T-helper 22 cell (primary cell): ENCODE measurements at regions not wholly inside any gene's neighbourhood (a gene's known extent, or its start where the extent isn't known, plus 50 kb on each side); places are given as distances from the start of the nearest gene placed in this dataset.
"Not testable (repeated sequence)": the region's sequence is repeated elsewhere in the genome, so short reads cannot be mapped to it uniquely, and the experiment has no call there.

Experiments
- DNase-seq: peaks from one replicate; pipeline ENCODE4 v3.0.0-alpha.2; 2020; ENCODE audit warnings: low read depth

DNA sequence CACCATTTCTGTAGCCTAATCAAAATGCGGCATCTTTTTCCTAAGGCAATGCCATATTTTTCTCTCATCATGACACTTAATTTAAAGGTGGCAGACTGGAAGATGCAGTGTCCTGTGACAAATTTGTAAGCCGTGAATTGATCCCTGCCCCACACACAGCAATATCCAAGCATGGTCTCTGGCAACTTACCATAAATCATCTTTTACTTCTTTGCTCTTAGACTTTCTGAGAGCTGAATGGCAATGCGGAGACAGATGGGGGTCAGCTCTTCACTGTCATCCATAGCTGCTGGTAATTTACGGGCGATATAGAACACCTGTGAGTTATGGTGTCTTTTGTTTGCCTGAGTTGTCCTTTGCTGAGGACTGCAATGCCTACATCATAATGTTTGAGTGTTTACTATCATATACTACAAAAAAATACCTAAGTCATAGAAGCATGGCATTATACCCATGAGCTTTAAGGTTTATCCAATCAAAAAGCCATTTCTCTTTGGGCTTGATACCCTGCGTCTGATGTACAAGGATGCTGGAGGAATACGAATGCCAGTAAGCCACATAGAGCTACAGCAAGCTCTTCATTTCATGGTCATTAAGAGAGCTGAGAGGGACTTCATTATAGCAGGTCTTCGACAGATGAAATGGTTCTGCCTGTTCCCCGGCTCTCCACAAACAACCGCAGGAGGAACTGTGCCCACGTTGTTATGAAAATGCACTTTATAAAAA is 148.1 kb downstream of the TRIML1 start:
- DNase-seq = no peak

DNA sequence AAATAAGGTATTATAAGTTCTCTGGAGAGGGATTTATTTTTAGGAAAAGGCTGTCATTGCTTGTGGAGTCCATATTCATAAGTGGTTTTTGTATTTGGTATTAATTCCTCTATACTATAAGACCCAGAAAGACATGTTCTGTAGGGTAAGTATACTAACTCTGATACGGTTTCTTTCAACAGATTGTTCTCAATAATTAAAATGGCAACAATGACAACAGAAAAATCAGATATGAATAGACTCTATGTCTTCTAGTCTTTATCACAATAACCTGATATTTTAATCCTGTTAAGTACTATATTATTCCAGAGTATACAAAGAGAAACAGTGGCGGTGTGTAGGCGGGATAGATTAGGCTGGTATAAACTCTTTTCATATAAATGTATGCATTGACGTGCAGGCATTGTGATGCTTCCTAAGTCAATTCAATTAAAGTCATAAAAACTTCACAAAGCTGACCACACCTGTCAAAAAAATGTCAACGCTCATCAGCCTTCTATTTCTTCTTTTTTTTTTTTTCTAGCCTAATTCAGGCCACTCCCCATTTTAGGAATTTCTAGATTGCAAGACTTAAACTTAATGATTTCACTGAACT is 150.4 kb downstream of the TRIML1 start:
- DNase-seq = no peak

DNA sequence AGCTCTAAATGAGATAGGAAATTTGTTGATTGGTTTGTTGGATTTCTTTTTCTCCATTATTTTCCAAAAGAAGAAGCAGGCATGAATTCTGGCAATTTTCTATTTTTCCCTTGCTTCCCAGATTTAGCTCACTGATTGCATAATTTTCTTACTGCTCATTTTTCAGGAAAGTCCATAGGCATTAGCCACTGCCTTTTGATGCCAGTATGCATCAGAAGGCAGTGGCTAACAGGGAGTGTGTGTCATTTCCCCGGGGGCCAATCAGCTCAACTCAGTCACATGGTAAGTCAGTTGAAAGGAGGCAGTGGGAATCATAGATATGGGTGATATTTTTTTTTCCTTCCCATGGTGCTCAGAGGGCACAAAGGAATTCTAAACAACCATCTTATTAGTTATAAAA is 156.7 kb downstream of the TRIML1 start:
- no peak for DNase-seq

DNA sequence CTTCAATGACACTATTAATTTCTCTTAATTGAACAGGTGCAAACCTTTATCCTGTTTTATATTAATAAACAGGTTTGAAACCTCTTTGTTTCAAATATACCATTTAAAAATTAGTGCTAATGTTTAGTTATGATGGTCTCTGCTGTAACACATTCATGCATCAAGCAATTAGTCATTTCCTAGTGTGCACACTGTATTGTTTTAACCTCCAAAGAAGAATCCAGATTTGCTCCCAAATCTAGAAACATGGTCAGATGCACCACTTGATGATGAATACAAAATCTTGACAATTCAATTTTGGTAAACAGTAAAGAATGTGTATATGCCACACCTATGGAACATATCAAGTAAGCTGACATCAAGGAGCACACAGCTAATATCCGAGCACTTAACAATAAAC is 157.1 kb downstream of the TRIML1 start:
- DNase-seq = no peak

DNA sequence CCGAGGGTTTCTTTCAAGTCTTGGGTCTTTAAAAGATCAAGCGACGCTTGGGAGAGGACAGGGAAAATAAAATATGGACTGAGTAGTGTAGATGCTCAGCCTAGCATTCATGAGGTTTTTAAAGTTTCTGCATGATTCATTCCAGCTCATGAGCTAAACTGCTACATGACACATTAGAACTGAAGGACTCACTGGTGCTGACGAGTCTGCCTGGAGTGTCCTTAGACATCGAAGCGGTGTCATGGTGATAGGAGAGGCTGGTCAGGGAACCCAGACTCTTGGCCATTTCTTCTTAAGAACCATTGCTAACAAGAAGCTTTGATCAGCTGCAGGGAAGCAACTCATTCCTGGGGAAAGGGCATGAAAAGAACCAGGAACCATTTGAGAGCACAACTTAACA is 158.6 kb downstream of the TRIML1 start:
- DNase-seq = no peak

DNA sequence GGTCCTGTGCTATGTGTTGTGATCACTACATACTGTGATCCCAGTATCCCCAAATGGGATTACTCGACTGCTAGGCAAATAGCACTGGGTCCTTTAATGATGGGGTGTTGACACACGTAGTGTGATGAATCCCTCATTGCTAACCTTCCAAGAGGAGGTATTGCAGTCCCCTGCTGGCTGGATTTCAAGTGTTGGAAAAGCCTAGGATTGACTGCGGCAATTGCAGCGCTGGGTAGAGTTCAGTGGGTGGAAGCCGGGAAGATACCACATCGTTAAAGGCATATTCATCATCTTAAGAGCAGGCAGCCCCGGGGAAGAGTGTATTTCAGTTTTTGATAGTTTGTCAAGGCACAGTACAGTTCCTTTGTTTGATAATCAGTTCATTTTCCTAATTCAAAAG is 159.9 kb downstream of the TRIML1 start:
- DNase-seq = no peak

DNA sequence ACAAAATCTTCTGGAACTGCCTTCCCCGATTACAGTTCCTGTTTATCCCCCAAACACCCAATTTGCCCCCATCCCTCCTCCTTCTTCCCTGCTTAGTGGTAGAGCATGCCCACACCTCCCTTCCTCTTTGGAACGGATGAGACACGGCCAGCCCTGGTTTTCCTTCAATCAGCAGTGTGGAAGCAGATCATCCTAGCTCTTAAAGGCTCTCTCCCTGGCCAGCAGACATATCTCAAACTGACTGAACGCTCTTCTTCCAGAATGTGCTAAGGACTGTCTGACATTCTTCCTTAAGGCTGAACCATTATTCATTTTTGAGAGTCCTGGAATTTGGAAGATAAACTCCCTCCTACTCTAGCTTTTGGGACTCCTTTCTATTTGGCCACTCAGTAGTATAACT is 161.1 kb downstream of the TRIML1 start:
- no peak for DNase-seq

DNA sequence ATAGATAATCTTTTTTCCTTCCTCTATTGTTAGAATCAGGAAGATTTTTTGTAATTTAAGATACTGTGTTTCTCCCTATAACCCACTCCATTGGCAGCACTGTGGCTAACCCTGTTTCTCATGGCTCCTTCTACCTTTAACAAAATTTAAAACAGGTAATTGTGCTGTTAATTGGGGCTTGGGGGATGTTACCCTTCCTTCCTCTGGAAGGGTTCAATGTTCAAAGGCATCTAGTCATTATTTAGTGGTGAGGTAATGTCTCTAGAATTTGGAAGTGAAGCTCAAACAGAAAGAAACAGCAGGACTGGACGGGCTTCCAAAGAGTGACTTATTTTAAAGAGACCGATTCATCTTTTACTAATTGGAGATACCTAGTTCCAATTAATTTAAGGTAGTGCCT is 166.4 kb downstream of the TRIML1 start:
- DNase-seq = no peak

DNA sequence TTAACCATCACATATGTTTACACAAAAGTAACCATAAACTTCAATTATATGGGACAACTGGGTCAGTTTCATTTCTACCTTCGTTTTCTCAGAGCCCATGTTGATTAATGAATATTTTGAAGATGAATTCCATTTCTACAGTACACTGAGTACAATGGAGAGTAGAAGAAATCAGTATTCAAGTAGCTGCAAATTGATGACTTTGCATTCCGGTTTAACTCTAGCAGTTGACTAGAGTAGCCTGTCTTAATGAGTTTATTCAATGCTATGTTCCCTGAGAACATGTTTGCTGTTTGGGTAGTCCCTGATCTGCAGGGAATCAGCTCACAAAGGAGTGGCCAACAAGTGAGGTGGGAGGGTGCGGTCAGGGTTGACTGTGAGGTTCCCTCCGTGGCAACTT is 168.3 kb downstream of the TRIML1 start:
- no peak for DNase-seq

DNA sequence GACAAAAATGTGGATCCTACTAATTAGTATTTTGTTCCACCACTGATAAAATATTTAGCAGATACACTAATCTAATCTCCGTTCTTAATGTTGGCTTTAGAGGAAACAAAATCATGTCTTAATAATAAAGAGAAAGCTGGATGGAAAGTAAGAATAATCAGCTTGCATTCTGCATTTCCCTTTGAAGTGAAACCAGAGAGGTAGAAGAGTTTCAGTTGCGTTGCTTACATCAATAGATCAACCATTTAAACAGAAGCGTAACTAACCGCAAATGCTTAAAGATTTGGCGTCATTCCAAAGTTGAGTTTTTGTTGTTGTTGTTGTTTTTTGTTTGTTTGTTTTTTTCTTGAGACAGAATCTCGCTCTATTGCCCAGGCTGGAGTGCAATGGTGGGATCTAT is 168.9 kb downstream of the TRIML1 start:
- no peak for DNase-seq

DNA sequence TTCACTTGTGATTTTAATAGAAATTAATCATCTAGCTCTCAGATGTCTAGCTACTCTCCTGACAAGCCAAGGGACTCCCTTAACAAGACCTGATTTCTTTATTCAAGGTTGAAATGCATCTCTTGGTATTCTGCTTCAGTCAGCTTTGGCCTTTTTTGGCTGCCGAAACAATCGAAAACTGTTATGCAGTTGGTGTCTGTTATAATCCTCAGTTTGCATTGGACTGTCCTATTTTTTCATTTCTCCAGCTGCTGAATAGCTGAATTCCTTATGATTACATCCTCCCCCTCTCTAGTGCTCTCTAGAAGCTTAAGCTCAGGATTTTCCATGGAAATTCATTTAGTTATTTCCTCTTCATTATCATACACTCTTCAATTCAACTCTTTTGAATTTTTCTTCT is 177.2 kb downstream of the TRIML1 start:
- DNase-seq = no peak

DNA sequence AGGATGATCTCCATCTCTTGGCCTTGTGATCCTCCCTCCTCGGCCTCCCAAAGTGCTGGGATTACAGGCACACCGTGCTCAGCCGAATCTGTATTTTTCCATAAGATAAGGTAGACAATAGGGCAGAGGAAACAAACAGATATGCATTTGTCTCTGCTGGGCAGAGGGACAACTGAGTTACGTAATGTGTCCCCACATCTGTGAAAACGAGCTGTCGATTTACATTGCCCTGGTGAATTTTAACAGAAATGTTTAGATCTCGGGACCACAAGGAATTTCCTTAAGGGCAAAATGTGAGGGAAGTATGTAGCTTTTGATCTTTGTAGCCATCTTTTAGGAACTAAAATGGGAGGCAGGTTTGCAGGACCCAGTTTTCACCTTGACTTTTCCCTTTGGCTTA is 189.7 kb downstream of the TRIML1 start:
- no peak for DNase-seq

DNA sequence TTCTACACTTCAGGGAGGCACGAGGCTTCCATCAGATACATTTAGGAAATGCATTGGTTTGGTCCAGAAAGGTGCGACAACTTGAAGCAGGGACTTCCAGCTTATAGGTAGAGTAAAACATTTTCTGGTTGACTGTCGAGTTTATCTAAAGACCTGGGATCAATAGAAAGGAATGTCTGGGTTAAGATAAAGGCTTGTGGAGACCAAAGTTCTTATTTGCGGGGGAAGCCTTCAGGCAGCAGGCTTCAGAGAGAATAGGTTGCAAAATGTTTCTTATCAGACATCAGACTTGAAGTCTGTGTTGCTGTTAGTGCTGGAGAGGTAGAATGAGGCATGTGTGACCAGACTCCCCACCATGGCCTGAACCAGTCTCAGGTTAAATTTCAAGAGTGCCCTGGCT is 190.3 kb downstream of the TRIML1 start:
- no peak for DNase-seq

DNA sequence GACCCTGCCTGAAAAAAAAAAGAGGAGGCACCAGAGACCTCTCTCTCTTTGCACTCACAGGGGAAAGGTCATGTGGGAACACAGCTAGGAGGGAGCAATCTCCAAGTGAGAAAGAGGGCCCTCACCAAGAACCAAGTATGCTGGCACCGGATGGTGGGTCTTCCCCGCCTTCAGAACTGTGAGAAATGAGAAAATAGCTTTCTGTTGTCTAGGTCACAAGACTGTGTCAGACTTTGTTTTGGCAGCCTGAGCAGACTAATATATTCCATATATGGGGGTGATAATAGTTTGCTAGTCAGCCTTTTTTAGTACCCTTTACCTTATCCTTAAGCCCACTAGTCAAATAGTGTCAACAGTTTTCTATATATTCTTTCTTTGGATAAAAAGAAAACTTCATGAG is 193.0 kb downstream of the TRIML1 start:
- DNase-seq = no peak

DNA sequence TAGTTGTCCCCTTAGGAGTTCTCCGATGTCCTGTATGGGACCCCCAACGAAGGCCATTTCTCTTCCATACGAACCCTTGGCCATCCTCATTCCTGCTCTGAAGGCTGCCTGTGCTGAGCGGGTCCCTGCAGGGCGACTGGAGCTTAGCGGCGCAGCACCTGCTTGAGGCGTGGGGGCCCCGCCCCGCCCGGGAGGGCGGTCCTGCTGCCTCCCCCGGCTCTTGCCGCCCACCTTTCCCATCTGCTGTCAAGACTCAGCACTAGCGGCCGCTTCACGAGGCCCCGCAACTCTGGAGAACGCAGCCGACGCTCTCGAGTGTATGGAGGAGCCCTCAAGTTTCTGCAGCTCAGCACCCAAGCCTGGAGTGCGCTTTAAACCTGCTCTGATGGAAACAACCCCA is 197.7 kb downstream of the TRIML1 start:
- no peak for DNase-seq

DNA sequence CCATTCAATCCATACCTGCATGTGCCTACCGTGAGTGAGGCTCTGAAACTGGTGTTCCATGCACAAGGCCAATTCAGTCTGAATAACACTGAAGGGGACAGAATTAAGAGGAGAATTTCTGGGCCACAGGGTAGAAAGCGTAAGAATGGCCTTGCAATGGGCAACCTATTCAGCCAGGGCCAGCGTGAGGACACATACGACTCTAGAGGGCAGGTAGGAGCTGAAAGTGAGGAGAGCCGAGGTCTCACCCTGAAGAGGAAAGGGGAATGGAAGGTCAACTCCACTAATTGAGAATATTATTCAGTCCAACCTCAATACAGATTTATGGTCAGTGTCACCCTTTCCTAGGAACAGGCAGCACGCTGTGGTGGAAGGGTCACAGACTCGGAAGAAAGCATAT is 202.2 kb downstream of the TRIML1 start:
- no peak for DNase-seq

DNA sequence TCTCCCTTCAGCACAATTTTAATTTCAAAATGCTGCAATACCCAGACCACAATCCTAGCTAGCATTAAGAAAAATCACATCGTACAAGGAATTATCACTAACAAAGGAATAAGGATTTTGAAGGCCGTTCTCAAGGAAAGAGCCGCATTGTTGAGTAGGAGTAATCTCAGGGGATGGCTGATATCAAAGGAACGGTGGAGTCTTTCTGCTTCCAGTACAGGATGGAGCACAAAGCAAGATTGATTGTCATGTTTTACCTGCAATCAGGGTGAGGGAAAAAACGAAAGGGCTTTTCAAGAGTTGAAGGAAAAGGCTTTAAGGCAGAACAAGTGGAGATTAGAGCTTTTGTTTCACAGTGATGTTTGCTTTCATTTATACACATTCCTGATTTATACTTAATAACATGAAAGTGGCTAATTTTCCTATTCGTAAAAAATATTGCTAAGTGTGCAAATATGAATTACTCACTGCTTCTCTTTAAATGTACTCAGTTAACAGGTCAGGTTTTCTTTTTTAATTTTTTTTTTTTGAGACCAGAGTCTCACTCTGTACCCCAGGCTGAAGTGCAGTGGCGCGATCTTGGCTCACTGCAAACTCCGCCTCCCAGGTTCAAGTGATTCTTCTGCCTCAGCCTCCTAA is 207.0 kb downstream of the TRIML1 start:
- no peak for DNase-seq

DNA sequence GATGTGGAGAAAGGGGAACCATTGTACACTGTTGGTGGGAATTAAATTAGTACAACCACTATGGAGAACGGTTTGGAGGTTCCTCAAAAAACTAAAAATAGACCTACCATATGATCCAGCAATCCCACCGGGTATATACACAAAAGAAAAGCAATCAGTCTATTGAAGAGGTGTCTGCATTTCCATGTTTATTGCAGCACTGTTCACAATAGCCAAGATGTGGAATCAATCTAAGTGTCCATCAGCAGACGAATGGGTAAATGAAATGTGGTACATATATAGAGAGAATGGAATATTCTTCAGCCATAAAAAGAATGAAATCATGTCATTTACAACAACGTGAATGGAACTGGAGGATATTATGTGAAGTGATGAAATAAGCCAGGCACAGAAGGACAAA is 208.1 kb downstream of the TRIML1 start:
- DNase-seq = no peak

DNA sequence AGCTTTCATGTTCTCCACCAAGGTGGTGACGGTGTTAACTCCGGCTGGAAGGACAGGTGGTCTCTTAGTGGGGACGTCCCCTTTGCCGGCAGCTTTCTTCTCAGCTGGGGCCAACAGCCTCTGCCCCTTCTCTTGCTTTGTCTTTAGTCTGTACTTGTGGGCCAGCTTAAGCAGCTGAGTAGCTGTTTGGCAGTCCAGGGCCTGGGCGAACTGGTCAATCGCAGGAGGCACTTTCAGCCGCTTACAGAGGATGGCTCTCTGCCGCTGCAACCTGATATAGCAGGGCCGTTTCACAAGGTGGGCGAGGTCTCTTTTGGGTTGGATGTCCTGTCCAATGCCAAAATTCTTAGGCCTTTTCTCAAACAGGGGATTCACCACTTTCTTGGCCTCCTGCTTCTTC is 210.3 kb downstream of the TRIML1 start:
- DNase-seq = not testable (repeated sequence)

DNA sequence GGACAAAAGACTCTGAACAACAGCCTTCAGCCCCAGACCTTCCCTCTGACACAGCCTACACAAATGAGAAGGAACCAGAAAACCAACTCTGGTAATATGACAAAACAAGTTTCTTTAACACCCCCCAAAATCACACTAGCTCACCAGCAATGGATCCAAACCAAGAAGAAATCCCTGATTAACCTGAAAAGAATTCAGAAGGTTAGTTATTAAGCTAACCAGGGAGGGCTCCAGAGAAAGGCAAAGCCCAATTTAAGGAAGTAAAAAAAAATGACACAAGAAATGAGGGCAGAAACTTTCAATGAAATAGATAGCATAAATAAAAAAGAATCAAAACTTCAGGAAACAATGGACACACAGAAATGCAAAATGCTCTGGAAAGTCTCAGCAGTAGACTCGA is 224.0 kb downstream of the TRIML1 start:
- DNase-seq = no peak

DNA sequence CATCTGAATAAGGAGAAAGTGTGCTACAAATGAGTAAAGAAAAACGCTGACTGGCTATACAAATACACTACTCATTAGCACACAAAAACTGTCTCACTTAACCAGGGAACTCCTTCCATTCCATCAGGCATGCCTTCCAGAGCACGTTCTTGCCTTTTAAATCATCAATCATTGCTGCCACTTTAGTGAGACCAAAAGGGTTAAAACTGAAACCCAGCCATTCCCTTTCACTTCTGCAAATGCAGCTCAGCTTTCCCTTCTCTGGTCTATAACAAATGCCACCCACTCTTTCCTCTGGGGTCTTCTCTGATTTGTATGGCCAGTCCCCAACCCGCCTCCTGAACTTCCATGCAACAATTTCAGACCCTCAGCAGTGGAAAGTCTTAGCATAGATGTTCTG is 231.5 kb downstream of the TRIML1 start:
- DNase-seq = no peak

DNA sequence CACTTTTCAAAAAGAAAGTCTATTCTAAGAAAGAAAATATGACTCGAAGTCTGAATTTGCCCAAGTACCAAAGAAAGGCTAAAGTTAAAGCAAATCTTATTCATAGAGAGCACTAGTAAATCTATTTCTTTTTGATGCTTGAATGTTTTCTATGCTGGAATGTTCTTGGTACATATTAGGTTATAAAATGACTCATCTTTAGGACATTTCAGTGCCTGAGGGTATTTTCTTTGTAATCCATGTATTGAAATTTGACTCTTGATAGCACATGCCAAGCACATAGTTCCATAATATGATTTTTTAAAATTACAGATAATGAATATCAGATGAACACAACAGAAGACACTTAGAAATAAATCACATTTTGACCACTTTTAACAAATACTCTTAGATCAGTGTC is 232.8 kb downstream of the TRIML1 start:
- DNase-seq = no peak

DNA sequence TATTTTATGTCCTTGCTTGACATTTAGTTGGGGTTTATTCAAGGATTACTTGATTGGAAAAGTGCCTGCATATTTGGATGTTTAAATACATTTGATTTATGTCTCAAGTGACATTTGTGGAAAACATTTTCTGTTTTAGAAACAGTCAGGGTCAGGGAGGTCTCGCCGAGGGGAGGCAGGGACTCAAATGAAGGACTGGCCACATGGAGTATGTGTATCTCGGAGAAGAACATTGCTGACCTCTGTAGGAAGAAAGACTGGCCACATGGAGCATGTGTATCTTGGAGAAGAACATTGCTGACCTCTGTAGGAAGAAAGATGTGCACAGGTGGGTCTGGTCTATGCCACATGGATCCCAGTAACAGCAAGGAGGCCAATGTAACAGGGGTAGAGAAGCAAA is 233.6 kb downstream of the TRIML1 start:
- no peak for DNase-seq

DNA sequence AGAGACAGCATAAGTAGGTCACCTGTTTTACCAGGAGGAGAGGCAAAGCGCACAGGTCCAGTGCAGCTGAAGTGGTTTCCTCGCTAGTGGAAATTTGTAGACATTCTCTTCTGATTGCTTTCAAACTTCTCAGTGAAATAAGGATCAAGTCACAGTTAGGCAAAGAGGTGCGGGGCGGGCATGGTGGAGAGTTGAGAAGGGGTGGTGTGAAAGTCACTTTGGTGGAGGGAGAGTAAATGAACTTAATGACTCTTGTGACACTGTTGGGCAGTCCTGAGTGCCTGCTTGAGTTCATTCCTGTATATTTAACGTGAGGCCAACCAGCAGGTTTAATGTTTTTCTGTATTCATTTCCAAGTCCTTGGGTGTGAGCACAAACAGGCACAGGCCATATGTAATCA is 235.6 kb downstream of the TRIML1 start:
- no peak for DNase-seq
